Stimulated activated CD8-positive, alpha-beta memory T cell treated with anti-CD3 and anti-CD28 coated beads, Interleukin-15, amount 100 ng/mL, for 48 hours (primary cell): ENCODE measurements at regions not wholly inside any gene's neighbourhood (a gene's known extent, or its start where the extent isn't known, plus 50 kb on each side); places are given as distances from the start of the nearest gene placed in this dataset.

Experiments used
- DNase-seq, 2 donors: peaks; one replicate each; pipeline ENCODE4 v3.0.0-alpha.2; 2020; ENCODE audit warnings: low read depth in 2 of 2

DNA sequence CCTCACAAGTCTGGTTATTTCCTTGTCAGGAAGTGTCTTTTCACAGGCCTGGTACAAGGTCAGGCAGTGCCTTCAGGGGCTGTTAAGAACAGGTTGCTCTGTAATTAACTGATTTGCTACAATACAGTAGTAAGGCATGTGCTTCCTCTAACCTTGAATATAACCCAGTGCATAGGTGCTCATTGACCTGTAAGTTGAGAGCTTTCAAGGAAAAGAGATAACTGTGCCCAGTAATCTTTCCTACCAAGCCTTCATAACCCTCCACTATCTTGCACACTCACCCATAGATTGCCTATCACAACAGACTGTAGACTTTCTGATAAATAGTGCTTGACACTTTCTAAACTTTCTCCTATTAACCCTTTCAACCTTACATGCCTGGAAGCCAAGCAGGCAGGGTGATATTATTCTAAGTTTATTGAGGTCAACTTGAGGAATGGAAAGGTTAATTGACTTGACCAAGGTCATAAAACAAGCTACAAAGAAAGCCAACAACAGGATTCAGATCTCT, 148.1 kb downstream of the PPARGC1A start:
- DNase-seq = no peak

DNA sequence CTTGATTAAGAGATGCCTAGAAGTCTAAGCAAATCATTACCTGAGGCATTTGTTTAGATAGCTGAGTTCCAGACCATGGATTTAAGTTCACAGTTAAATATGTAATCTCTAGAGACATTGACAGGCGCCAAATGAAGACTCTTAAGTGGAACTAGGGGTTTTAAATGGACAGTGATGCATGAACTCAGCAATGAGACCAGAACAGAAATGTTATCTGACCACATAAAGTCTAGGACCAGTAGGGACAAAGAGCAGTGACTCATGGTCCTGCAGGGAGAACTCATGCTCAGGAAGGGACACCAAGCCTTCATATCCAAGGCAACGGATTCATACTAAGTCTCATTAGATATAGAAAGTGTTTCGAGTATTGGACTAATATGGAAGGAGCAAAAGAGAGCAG, 152.3 kb downstream of the PPARGC1A start:
- DNase-seq = no peak

DNA sequence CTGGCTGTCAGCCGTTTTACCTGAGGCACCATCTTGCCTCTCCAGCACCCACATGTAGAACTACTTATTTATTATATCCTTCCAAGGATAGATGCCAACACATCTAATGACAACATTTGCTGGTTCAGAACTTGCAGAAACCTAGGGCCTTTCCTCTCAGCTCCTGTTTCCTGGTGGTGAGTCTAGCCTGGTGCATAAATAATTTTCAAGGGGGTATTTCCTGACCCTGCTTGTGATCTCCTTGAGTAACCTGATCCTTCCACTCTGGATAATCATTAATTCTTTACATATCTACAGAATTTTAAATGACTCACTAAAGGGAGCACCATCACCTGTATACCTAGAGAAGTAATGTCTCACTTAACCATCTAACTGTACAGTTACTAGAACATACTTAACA, 153.4 kb downstream of the PPARGC1A start:
- DNase-seq = no peak

DNA sequence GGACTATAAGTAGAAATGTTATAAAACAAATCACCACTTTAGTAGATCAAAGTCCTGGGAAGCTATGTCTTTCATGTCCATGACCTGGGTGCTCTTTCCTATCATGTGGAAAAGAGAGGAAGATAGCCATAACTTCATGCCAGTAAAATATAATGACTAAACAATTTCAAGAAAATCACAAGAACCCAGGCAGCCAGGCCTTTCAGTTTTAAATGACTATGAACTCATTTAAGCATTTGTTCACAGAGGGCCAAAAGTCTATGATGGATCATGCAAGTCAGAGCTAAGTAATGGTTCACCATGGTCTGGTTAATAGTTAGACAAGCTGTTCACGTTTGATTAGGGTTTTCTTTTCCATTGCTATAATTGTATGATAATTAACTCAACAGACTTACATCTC, 155.8 kb downstream of the PPARGC1A start:
- no peak for DNase-seq

DNA sequence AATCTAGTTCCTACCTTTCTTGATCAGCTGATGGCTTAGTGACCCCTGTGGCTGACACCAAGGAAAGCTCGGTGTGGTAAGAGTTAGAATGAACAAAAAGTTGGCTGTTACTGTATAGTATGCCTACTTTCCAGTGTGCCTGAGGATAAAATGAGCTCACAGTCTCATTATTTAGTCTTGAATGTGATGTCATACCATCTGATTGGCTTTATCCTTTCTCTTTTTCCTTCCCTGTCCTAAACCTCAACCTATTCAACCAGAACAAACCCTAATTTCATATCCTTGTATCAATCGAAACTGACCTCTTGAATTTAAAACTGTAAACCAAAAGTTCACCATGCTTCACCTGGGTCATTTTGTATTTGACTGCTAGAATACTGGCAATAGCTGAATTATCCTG, 156.4 kb downstream of the PPARGC1A start:
- no peak for DNase-seq

DNA sequence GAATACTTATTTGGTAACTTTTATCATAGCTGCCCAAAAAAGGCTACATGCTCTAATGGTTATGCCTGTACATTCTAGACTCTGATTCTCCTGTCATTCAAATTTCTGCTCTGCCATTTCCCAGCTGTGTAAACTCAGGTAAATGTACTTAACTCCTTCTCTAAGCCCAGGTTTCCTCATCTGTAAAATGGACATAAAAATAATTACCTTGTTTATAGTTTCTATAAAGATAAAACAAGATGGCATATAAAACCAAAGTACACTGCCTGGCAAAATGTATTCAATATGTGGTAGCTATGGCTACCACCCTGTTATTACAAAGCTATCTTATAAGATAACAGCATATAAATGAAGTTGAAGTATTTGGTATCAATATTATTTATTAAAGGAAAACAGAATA, 158.8 kb downstream of the PPARGC1A start:
- DNase-seq = no peak

DNA sequence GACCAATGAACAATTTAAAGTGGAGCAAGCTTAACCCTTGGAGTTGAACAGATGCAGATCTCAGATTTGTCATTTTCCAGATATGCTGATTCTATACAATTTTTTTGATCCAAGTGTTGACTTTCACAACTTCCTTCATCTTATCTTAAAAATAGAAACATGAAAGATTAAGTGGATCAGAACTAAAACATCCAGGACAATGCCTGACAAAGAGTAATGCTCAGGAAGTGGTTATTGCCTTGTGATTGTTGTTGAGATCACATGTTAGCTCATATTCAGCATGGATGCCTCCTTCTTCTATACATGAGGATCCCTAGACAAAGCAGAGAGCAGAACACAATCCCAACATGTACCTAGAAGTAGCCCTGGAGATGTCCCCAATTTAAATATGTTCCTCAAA, 160.9 kb downstream of the PPARGC1A start:
- DNase-seq = no peak

DNA sequence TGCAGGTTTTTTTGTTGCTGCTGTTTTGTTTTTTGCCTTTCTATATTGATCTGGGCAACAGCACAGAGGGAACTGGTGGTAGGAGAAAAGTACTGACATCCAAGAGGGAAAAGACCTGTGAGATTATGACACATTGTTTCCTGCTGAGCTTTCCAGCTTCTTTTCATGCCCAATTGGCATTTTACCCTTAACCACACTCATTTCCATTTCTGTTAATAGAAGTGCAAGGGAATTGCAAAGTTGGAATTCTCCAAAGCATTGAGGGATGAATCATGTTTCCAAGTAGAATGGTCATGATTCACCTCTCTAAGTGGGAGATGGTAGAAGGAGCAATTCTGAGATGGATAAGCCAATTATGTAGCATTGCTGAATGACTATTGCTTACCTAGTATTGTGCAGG, 161.5 kb downstream of the PPARGC1A start:
- DNase-seq = no peak

DNA sequence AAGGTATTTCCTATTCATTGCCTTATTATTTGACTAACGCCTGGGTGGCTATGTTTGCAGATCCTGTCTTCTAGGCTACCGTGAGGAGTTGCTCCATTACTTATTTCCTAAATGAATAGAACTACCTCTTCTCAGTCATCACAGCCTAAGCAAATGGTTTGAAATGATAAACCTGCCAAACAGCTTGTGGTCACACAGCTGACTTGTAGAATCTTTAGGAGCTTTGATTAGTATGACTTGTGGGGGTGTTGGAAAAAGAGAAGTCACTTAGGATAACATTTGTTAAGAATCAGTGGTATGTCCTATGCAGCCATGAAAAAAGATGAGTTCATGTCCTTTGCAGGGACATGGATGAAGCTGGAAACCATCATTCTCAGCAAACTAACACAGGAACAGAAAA, 169.3 kb downstream of the PPARGC1A start:
- DNase-seq = no peak

DNA sequence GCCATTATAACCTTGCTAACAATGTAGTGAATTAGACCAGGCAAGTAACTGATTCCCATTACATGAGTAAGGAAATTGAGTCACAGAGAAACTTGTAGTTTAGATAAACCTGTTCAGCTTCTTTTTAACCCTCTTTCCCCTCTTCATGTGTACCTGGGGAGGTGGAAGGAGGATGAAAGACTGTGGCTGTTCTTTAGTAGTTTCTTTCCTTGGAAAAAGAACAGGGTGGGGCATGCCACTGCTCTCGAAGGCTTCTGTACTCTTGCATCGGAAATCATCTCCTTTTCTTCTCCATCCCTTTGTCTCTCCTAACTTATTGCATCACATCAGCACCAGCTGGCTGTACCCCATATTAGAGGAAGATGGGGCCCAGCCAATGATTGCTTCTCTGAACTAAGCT, 171.4 kb downstream of the PPARGC1A start:
- no peak for DNase-seq

DNA sequence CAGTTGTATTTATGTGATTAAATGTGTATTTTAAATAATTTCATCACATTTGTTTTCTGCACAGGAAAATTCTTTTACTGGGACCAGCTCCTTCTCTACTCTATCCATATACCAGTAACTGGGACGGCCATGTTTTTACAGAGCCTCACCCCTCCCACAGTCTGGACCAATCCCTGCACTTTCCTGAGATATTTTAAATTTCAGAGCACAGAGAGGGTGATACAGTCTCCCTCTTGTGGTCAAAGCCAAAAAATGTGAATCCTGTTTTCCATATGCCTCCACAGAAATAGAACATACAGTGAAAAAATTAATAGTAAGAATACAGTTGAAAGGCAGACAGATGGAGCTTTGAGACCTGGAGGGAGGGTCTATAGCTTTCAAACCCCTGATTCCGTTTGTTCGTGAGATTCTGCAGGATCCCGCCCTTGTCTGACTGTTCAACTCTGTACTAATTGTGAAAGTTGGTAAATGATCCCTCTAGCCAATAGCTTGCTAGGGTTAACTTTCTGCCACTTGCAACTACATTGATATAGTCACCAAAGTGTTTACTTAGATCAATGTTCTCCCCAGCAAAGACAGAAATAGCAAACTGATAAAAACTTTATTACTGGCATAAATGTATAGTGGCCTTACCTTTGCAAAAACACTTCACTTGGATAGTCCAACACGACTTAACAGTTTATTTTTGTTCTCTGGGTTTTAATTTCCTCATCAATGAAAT, 172.2 kb downstream of the PPARGC1A start:
- DNase-seq = no peak

DNA sequence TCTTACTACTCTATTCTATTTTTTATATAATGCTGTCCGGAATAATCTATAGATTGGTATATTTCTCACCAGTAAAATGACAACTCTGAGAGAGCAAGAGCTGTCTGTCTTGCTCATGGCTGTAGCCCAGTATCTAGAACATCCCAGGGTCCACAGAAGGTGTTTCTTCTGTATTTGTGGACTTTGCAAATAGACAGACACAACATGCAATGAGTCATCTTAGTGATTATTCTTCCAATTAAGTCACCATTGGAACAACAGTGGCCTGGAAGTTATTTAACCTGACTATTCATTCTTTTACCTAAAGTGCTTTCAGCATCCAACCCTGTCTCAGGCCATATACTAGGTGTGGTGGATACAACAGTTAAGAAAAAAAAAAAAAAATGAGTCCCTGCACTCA, 179.5 kb downstream of the PPARGC1A start:
- no peak for DNase-seq

DNA sequence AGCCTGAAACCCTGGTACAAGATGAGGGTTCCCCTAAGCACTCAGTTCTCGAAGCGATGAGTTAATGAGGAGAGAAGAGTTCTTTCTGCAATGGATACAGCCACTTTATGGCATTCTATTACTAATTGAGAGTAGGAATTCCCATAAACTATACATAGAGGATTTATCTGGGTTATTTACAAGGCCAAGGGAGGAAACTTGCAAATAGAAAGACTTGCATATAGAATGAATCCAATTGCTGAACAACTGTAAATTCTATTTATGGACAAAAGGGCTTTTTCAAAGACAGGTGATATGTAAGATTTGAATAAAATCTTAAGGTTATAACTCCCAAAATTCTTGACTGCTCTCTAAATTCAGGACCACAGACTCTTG, 182.2 kb downstream of the PPARGC1A start:
- DNase-seq = no peak

DNA sequence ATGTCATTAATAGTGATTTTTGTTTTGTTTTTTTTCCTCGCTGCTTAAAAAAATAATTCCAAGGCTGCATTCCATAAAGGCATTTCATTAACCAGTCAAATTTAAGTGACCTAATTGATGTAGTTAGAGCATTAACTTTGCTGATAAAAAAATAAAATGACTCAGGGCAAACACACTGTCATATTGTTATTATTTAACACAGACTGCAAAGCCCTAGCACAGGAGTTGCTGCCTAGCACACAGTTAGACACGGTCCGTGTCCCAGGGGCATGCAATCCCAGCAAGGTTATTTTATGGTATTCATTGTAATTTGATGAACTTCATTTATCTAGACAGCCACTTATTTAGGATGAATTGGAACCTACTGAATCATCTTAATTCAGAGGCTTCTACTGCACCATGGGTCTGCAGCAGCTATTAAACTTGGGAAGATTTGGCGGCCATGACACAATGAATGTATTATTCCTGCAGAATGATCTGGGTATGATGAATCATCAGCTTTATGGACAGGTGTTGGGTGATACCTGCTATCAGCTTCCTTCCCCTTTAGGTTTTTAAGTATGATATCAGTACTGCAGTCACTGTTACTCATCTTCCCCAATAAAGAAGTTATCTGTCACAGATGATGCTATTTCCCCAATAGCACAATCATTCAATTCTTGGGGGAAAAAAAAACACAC, 182.7 kb downstream of the PPARGC1A start:
- DNase-seq = no peak

DNA sequence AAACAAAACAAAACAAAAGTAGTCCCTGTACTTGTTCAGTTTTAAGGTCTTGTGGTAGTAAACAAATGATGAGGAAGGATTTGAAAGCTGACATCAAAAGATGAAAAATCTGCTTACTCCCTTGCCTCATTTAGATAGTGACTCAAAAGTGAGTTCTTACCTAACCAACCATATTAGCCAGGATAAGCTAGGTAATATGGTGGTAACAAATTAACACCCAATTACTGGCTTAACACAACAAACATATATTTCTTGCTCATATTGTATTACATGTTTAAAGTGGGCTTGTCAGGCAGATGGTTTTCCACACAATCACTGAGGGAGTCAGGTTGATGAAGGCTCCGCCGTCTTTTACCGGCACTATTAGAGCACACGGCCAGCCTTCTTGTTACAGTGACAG, 189.7 kb downstream of the PPARGC1A start:
- DNase-seq = no peak

DNA sequence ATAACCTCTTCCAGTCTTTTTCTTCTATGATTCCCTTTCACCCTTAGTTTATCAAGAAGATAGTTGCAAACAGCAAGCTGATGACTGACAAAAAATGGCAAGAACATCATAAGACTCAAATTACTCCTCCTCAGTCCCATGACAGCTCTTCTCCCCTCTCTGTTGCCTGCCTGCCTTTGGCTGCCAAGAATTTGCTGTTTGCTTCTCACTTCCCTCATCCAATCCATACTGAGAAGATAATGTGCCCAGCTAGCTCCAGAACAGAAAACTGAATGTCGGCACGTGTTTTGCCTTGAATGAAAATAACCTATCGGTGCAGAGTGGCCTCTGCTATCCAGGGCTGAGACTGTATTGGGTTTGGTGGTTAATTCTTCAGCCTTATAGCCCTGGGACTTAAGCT, 192.1 kb downstream of the PPARGC1A start:
- no peak for DNase-seq

DNA sequence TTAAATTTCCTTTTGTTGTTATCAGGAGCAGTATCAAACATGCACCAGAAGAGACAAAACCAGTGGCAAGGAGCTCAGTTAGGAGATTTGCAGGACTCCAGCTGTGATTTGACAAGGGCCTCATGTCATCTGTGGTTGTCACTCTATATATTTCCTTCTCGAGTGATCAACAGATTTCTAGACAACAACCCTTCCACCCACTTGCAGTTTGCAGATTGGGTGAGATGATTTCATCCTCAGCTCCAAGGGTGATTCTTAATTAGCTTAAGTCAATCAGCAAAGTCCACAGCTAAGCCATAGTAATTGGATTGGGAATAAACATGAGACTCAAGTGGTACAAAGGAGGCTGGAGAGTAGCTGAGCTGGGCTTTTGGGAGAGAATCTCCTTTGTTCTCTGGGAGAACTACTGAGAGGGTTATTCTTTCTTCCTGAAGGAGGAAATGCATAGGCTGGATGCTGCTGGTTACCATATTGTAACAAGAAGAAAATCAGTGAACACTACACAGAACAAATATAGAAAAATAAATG, 192.8 kb downstream of the PPARGC1A start:
- no peak for DNase-seq

DNA sequence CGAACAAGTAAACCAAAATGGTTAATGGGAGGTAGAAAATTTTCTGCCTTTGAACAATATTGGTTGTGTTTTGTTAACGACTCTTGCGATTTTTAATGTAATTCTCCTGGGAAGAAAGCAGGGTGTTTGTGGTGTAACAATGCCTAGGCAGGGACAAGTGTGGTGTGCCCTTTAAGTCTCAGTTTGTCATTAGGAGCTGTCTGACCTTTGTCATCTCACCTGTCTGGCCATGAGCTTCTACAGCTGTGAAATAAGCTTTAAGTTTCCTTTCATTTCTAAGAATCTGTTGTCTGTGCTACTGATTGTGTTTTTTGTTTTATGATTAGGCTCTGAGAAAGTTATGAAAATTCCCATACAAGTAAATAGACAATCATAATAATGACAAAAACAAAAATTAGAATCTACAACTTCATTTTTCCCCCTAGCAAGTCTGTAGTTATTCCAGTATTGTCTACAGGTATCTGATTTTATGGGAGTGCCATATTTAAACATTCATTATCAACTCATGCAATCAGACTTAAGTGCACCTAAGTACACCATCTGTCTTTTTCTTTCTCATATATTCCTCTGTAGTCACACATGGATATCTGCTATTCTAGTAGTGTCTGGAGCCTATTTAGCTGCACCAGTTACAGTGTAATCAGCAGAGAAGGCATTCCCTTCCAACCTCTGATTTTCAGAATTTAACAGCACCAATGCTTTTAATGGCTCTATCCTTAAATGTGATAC, 203.5 kb downstream of the PPARGC1A start:
- DNase-seq = no peak

DNA sequence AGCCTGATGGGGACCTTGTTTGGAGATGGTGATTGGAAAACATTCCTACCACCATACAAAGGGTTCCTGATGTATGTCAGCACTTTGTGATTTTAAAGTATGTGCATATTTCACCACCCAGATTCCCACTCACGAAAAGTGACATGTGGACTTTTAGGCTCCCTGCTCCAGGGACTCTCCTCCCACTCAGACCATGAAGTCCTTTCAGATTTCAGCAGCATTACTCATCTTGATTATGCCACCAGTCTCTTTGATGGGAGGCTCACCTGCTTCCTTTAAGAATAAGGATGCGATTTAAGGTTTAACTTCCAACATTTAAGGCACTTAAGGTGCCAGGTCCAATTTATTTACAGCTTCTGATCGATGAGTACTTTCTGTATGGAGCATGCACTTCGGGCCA, 204.4 kb downstream of the PPARGC1A start:
- DNase-seq = no peak

DNA sequence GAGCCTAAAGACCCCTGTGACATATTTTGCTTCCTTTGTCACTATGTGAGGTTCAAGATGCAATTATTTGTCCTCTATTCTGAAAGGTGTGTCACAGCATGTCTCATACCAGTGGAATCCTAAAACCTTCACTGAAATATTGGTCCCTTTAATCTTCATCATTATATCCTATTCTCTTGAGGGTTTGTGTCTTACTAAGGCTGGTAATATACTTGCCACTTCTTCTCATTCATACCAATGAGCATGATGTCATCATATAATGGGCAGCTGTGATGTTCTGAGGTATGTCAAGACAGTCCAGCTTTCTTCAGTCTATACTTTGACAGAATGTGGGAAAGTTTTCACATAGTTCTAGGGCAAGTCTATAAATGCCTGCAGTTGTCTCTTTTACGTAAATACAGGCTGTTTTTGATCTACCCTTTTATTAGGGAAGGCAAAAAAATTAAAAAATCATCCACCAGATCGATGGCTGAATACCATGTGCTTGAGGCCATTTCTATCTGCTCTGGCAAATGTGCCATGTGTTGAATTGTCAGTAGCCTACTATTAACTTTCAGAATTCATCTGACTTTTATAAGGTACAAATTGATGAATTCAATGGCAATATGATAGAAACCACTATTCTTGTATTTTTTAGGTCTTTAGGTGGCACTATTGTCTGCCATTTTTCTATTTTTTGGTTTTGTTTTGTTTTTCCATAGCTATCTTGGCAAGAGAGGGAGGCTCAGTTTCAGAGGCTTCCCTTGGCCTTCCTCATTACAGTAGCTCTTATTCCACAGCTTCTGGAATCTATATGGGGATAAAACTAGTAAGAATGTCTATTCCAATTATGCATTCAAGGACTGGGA, 209.0 kb downstream of the PPARGC1A start:
- DNase-seq = no peak

DNA sequence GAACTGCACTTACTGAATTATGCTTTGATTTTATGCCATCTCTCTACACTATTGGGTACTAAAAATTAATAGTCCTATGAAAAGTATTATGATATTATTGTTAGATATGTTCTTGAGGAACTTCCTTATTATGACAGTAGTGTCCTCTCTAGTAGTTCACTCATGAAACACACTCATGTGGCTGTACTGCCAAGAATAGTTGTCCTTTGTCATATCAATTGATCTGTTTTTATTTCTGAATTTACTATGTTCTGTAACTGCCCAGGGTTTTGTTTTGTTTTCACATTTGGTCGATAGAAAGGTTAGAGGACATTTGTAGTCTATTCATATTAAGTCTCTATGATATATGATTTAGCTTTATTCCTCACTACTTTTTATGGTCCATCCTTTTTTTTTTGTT, 215.2 kb downstream of the PPARGC1A start:
- no peak for DNase-seq

DNA sequence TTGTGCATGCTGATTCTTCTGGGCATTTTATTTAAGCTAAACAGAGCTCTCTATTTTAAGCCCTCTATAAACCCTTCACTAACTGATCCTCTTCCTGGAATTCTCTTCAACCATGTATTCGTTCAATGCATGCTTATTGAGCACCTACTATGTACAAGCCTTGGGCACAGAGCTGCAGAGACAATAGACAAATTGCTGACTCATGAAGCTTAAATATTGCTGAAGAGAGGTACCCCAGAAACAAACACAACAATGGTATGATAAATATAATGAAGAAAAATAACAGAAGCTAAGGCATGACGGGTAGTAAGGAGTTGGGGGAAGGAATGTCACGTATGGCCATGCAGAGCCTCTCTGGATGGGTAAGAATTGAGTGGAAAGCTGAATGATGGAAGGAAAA, 222.2 kb downstream of the PPARGC1A start:
- no peak for DNase-seq
